GM13976 (cell line): ENCODE measurements at regions not wholly inside any gene's neighbourhood (a gene's known extent, or its start where the extent isn't known, plus 50 kb on each side); places are given as distances from the start of the nearest gene placed in this dataset.

Experiments
- DNase-seq: peaks from one replicate; pipeline ENCODE4 v3.0.0; 2012; ENCODE audit warnings: low spot score
- in situ Hi-C: fragments of 300-500 bp; cut with MboI; formaldehyde crosslinking; loops from one replicate; pipeline ENCODE4 v1.12.0; 2022; ENCODE audit warnings: low sequenced_read_pairs, mixed read lengths, inconsistent platforms; ENCODE audit not compliant: unreplicated experiment
- TF ChIP-seq, protein P1 (sequence below): IDR thresholded peaks from 2 replicates; pipeline ENCODE4 v1.5.1; 2012; ENCODE audit warnings: borderline replicate concordance, mild to moderate bottlenecking; ENCODE audit not compliant: insufficient read depth; ENCODE audit errors: extremely low read depth, missing control alignments, control extremely low read depth

- in situ Hi-C loops: no loop called here
- DNase-seq: no peak
- TF ChIP-seq, protein P1, sequence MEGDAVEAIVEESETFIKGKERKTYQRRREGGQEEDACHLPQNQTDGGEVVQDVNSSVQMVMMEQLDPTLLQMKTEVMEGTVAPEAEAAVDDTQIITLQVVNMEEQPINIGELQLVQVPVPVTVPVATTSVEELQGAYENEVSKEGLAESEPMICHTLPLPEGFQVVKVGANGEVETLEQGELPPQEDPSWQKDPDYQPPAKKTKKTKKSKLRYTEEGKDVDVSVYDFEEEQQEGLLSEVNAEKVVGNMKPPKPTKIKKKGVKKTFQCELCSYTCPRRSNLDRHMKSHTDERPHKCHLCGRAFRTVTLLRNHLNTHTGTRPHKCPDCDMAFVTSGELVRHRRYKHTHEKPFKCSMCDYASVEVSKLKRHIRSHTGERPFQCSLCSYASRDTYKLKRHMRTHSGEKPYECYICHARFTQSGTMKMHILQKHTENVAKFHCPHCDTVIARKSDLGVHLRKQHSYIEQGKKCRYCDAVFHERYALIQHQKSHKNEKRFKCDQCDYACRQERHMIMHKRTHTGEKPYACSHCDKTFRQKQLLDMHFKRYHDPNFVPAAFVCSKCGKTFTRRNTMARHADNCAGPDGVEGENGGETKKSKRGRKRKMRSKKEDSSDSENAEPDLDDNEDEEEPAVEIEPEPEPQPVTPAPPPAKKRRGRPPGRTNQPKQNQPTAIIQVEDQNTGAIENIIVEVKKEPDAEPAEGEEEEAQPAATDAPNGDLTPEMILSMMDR: no peak
Measured at GRCh38 chr5:98578438-98578837, 195.0 kb upstream of the RGMB start.

- TF ChIP-seq, protein P1: no peak
- in situ Hi-C loops: no loop called here
- no peak for DNase-seq
Measured at GRCh38 chr5:98581112-98581997, 192.1 kb upstream of the RGMB start.

DNA sequence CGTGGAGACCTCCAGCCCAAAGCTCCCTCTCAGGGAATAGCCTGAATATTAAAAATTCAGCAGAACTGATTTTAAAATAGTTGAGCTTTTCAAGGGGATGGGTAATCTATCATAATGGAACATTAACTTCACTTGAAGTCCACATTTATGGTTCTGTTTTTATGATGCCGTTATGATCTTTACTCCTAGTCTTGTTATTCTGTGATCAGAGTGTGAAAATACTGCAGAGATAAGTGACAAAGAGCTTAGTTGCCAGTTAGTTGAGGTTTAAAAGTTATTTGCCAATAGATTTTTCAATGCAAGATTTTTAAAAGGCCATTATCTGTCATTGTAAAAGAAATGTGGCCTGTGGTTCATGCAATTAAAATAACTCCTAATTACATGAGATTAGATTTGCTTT, 189.9 kb upstream of the RGMB start:
- DNase-seq: no peak
- in situ Hi-C loops: no loop called here
- TF ChIP-seq, protein P1: no peak

DNA sequence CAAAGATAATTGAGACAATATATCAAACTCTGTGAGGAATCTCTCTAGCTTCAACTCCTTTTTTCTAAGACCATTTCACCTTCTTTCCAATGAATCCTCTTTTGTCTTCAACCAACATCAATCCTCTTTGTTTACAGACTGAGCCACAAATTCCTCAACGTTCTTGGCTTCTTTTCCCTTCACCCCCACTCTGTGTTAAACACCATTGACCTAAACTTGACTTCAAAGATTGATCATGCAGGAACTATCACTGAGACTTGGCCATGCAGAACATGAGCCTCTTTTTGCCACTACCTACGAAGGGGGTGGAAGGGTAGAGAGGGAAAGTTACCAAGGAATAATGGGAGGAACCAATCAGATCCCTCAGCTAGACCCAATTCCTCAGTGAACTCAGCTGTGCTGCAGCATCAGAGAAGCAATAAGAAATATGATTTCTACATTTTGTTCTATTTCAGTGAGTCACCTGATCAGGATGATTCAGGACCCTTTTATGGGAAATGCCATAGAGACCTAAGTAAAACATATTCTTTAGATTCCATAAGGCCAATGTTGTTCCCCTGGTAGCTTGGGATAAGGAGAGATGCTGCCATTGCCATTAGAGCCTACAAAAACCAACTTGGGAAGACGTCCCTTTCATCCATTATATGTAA, 187.7 kb upstream of the RGMB start:
- in situ Hi-C loops: no loop called here
- TF ChIP-seq, protein P1: no peak
- no peak for DNase-seq

DNA sequence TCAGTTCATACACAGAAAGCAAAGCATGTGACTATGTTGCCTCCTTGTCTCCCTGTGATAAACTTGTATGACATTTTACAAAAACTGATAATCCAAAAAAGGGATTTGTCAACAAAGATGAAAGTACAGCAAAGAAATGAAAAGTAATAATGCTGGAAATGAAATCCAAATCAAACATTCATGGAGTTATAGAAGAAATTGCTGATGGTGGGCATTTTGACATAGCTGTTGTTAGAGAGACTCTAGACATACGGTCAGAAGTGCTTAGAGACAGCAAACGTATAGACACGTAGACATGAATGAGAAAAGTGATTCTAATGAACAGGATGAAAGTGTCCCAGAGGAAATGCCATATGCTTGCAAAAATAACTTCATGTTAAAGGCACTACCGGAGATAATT, 186.9 kb upstream of the RGMB start:
- TF ChIP-seq, protein P1: no peak
- no peak for DNase-seq
- in situ Hi-C loops: no loop called here

DNA sequence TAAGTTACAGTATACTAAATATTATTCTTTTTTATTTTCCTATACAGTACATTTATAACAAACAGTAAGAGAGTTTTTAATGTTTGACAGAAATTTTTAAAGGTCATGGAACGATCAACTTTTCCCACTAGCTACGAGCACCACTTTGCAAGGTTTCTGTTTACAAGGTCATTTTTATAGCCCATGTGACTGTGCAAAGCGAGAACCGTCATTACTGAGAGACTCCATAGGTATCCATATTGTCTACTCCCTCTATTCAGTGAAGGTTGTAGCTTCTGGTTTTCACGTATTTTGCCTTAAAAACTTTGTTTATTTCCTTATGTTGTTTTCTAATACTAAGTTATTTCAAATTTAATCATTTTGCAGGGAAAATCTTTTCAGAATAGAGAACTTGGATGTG, 186.3 kb upstream of the RGMB start:
- no peak for DNase-seq
- in situ Hi-C loops: no loop called here
- TF ChIP-seq, protein P1: no peak
